Lower lobe of right lung (tissue), 2 donors: ENCODE measurements at regions not wholly inside any gene's neighbourhood (a gene's known extent, or its start where the extent isn't known, plus 50 kb on each side); places are given as distances from the start of the nearest gene placed in this dataset.

ENCODE experiments used
- ATAC-seq, 2 donors: fragments of 200-7000 bp; cut with Tn5 transposase; one replicate each; pipeline ENCODE4 v1.9.1; 2020 to 2022; ENCODE audit warnings: mild to moderate bottlenecking in 2 of 2, moderate library complexity in 2 of 2
- DNase-seq: peaks from one replicate; pipeline ENCODE4 v3.0.0-alpha.2; 2020
- H3K27ac ChIP-seq: fragments of 200-600 bp; one replicate; pipeline ENCODE4 v1.8.0; 2022
- H3K27me3 ChIP-seq: fragments of 200-600 bp; one replicate; pipeline ENCODE4 v1.8.0; 2022; ENCODE audit warnings: low read depth
- H3K36me3 ChIP-seq: fragments of 200-600 bp; one replicate; pipeline ENCODE4 v1.8.0; 2022; ENCODE audit warnings: mild to moderate bottlenecking
- H3K4me1 ChIP-seq: fragments of 200-600 bp; one replicate; pipeline ENCODE4 v1.8.0; 2022
- H3K4me3 ChIP-seq: fragments of 200-600 bp; one replicate; pipeline ENCODE4 v1.8.0; 2022; ENCODE audit warnings: mild to moderate bottlenecking
- H3K9me3 ChIP-seq: fragments of 200-600 bp; one replicate; pipeline ENCODE4 v1.8.0; 2022
- CTCF ChIP-seq: fragments of 200-600 bp; IDR thresholded peaks from one replicate; pipeline ENCODE4 v1.8.0; 2022; ENCODE audit warnings: antibody characterized with exemption, mild to moderate bottlenecking
- intact Hi-C: fragments of 100-400 bp; cut with DNase I; formaldehyde crosslinking; loops from one replicate; pipeline ENCODE4 v1.11.0; 2022
- donor health status: DM: no; HTN: yes; CAD: no; lungs with severe emphysema.

- no peak overlapping the region for H3K27ac ChIP-seq
- TF ChIP-seq CTCF, result no peak
- H3K4me1 ChIP-seq, result peaks cover 15% of the 10 kb centered on the region
- ATAC-seq (no peak), DNase-seq (no peak)
- H3K36me3 ChIP-seq, result no peaks in the 10 kb centered on the region
- intact Hi-C loops, result loop anchor here (10.0 kb wide), 1 partner anchor 80 kb away; no protein-coding TSS in a partner anchor
- no peaks in the 10 kb centered on the region for H3K9me3 ChIP-seq
- no peak overlapping the region for H3K4me3 ChIP-seq
- H3K27me3 ChIP-seq, result no peaks in the 10 kb centered on the region
Measured at GRCh38 chr2:42864641-42865280, 72.4 kb upstream of the HAAO start.

GRCh38 chr2:42864222-42864621, 71.8 kb upstream of the HAAO start:
- Histone ChIP-seq H3K27ac (no peak overlapping the region), H3K9me3 (no peaks in the 10 kb centered on the region), H3K27me3 (no peaks in the 10 kb centered on the region), H3K36me3 (no peaks in the 10 kb centered on the region), H3K4me1 (peaks cover 15% of the 10 kb centered on the region), H3K4me3 (no peak overlapping the region)
- ATAC-seq, result no peak
- no peak for TF ChIP-seq CTCF
- no peak for DNase-seq
- intact Hi-C loops, result loop anchor here (10.0 kb wide), 1 partner anchor 81 kb away; no protein-coding TSS in a partner anchor

- no peak for DNase-seq
- no peak for ATAC-seq
- H3K27ac ChIP-seq, result no peak overlapping the region
- H3K9me3 ChIP-seq, result peaks cover 3% of the 10 kb centered on the region
- intact Hi-C loops, result loop anchor here (10.0 kb wide), 1 partner anchor 81 kb away; no protein-coding TSS in a partner anchor
- H3K36me3 ChIP-seq, result no peaks in the 10 kb centered on the region
- no peaks in the 10 kb centered on the region for H3K27me3 ChIP-seq
- H3K4me3 ChIP-seq, result no peak overlapping the region
- no peak for TF ChIP-seq CTCF
- H3K4me1 ChIP-seq, result peaks cover 17% of the 10 kb centered on the region
Measured at GRCh38 chr2:42863751-42864150, 71.4 kb upstream of the HAAO start.

- no peaks in the 10 kb centered on the region for H3K27me3 ChIP-seq
Measured at GRCh38 chr2:42863320-42863719, 70.9 kb upstream of the HAAO start.

GRCh38 chr2:42862669-42863185, 70.3 kb upstream of the HAAO start:
- Histone ChIP-seq H3K27me3 (no peaks in the 10 kb centered on the region), H3K27ac (no peak overlapping the region), H3K9me3 (peaks cover 4% of the 10 kb centered on the region), H3K4me1 (peaks cover 19% of the 10 kb centered on the region), H3K36me3 (no peaks in the 10 kb centered on the region), H3K4me3 (no peak overlapping the region)
- no peak for ATAC-seq
- no peak for TF ChIP-seq CTCF
- no peak for DNase-seq
- intact Hi-C loops, result loop anchor here (10.0 kb wide), 1 partner anchor 82 kb away; no protein-coding TSS in a partner anchor

More at GRCh38 chr2:42863320-42863719, 70.9 kb upstream of the HAAO start:
- Histone ChIP-seq H3K4me1 (peaks cover 19% of the 10 kb centered on the region), H3K36me3 (no peaks in the 10 kb centered on the region), H3K27ac (no peak overlapping the region), H3K9me3 (peaks cover 4% of the 10 kb centered on the region), H3K4me3 (no peak overlapping the region)
- intact Hi-C loops, result loop anchor here (10.0 kb wide), 1 partner anchor 81 kb away; no protein-coding TSS in a partner anchor
- no peak for DNase-seq
- no peak for ATAC-seq
- no peak for TF ChIP-seq CTCF
